A549 (cell line): ENCODE measurements at regions not wholly inside any gene's neighbourhood (a gene's known extent, or its start where the extent isn't known, plus 50 kb on each side); places are given as distances from the start of the nearest gene placed in this dataset.

ENCODE experiments used
- ATAC-seq, 2 experiments: fragments of 200-7000 bp in 1 of 2; fragments of >200 bp in 1 of 2; cut with Nextera tagmentation in 1 of 2; cut with Tn5 transposase in 1 of 2; 3 replicates each; pipeline versions ENCODE4 v1.8.0 to v1.9.1; 2018 to 2020; ENCODE audit warnings: mild to moderate bottlenecking in 1 of 2, moderate library complexity in 1 of 2
- CTCF ChIA-PET: fragments of 300-600 bp; sonication (Branson Sonifier 250); formaldehyde crosslinking; extraction: SDS; loops from one replicate; lab custom pipeline; 2021; ENCODE audit warnings: antibody characterized with exemption, inconsistent platforms; lab: Yijun Ruan, JAX
- POLR2A ChIA-PET: fragments of 350-600 bp; formaldehyde crosslinking; extraction: SDS; loops from one replicate; lab custom pipeline; 2021; ENCODE audit warnings: antibody characterized with exemption, inconsistent platforms; lab: Yijun Ruan, JAX
- DNase-seq, 2 experiments: peaks; one replicate each; pipeline versions ENCODE4 v3.0.0 to v3.0.0-alpha.2; 2011 to 2016; ENCODE audit warnings: low read depth in 1 of 2, low spot score in 1 of 2
- FAIRE-seq: peaks from 2 replicates; lab custom pipeline; 2011; peaks lifted over from hg19 to GRCh38; lab: Jason Lieb, UNC
- H3K27ac ChIP-seq, 2 experiments: fragments of >200 bp; sonication (Bioruptor Twin); formaldehyde crosslinking; 3 replicates each; pipeline ENCODE4 v1.5.1; 2016 to 2017
- H3K4me1 ChIP-seq: fragments of >200 bp; sonication (Bioruptor Twin); formaldehyde crosslinking; 3 replicates; pipeline ENCODE4 v1.6.1; 2016
- H3K4me2 ChIP-seq: fragments of >200 bp; sonication (Bioruptor Twin); formaldehyde crosslinking; 3 replicates; pipeline ENCODE4 v1.6.1; 2016
- H3K4me3 ChIP-seq: fragments of >200 bp; sonication (Bioruptor Twin); formaldehyde crosslinking; 3 replicates; pipeline ENCODE4 v1.5.1; 2016
- H3K9me3 ChIP-seq: fragments of >200 bp; sonication (Bioruptor Twin); formaldehyde crosslinking; 3 replicates; pipeline ENCODE4 v1.6.1; 2016
- CBX2 ChIP-seq: fragments of 200-600 bp; sonication (generic); IDR thresholded peaks from 2 replicates; pipeline ENCODE4 v1.6.1; 2016; ENCODE audit warnings: low read depth, mild to moderate bottlenecking, borderline replicate concordance
- CEBPB ChIP-seq, 2 experiments: fragments of >200 bp in 1 of 2; sonication (Bioruptor Twin) in 1 of 2; formaldehyde crosslinking in 1 of 2; IDR thresholded peaks; 2 replicates each; pipeline ENCODE4 v1.6.1; 2012 to 2016
- CHD2 ChIP-seq: fragments of 150-350 bp; IDR thresholded peaks from 2 replicates; pipeline ENCODE4 v1.6.1; 2014; ENCODE audit warnings: low read length; ENCODE audit not compliant: partially characterized antibody
- E2F6 ChIP-seq: IDR thresholded peaks from 2 replicates; pipeline ENCODE4 v1.6.1; 2012; ENCODE audit warnings: low read depth, borderline replicate concordance
- EHF ChIP-seq: fragments of 250-450 bp; sonication (Bioruptor Pico); IDR thresholded peaks from 2 replicates; pipeline ENCODE4 v1.5.0; 2020; ENCODE audit warnings: mild to moderate bottlenecking
- EHMT2 ChIP-seq: fragments of 200-600 bp; sonication (generic); IDR thresholded peaks from 2 replicates; pipeline ENCODE4 v1.6.1; 2016; ENCODE audit warnings: antibody characterized with exemption, low read depth, mild to moderate bottlenecking, moderate library complexity
- FOSB ChIP-seq: fragments of 250-450 bp; sonication (Bioruptor Pico); IDR thresholded peaks from 2 replicates; pipeline ENCODE4 v1.5.0; 2020; ENCODE audit warnings: mild to moderate bottlenecking, moderate library complexity
- GATA3 ChIP-seq: IDR thresholded peaks from 2 replicates; pipeline ENCODE4 v1.6.1; 2012; ENCODE audit warnings: borderline replicate concordance
- HDAC2 ChIP-seq: fragments of 200-600 bp; sonication (generic); IDR thresholded peaks from 2 replicates; pipeline ENCODE4 v1.6.1; 2016
- HOXA7 ChIP-seq: fragments of 250-450 bp; sonication (Bioruptor Pico); IDR thresholded peaks from 2 replicates; pipeline ENCODE4 v1.5.0; 2020; ENCODE audit warnings: mild to moderate bottlenecking, moderate library complexity
- JUNB ChIP-seq: fragments of >200 bp; sonication (Bioruptor Twin); formaldehyde crosslinking; IDR thresholded peaks from 2 replicates; pipeline ENCODE4 v1.6.1; 2016
- KDM1A ChIP-seq: fragments of 200-600 bp; sonication (generic); IDR thresholded peaks from 2 replicates; pipeline ENCODE4 v1.6.1; 2016; ENCODE audit warnings: low read depth, mild to moderate bottlenecking
- KDM5A ChIP-seq: fragments of 200-600 bp; sonication (generic); IDR thresholded peaks from 2 replicates; pipeline ENCODE4 v1.6.1; 2016; ENCODE audit warnings: antibody characterized with exemption, mild to moderate bottlenecking
- MAFK ChIP-seq: fragments of 450-650 bp; IDR thresholded peaks from 2 replicates; pipeline ENCODE4 v1.6.1; 2014; ENCODE audit not compliant: partially characterized antibody
- MYC ChIP-seq: IDR thresholded peaks from 2 replicates; pipeline ENCODE4 v1.6.1; 2012; ENCODE audit warnings: mild to moderate bottlenecking, inconsistent platforms, low read length, improper control_type of control experiment, borderline replicate concordance
- NR3C1 ChIP-seq: fragments of >200 bp; sonication (Bioruptor Twin); formaldehyde crosslinking; IDR thresholded peaks from 3 replicates; pipeline ENCODE4 v1.6.1; 2017
- POLR2AphosphoS2 ChIP-seq: conservative IDR thresholded peaks from 2 replicates; pipeline ENCODE4 v1.6.1; 2012; ENCODE audit warnings: low read length, improper control_type of control experiment, inconsistent platforms
- RCOR1 ChIP-seq: fragments of 150-350 bp; IDR thresholded peaks from 2 replicates; pipeline ENCODE4 v1.6.1; 2014; ENCODE audit warnings: antibody characterized with exemption, low read length, low read depth
- RFX5 ChIP-seq: fragments of 450-650 bp; IDR thresholded peaks from 2 replicates; pipeline ENCODE4 v1.7.1; 2014; ENCODE audit warnings: antibody characterized with exemption, mild to moderate bottlenecking, moderate library complexity
- RNF2 ChIP-seq: fragments of 200-600 bp; sonication (generic); IDR thresholded peaks from 2 replicates; pipeline ENCODE4 v1.6.1; 2016; ENCODE audit warnings: low read depth, mild to moderate bottlenecking, antibody characterized with exemption, moderate library complexity, borderline replicate concordance
- USF2 ChIP-seq: fragments of 450-650 bp; IDR thresholded peaks from 2 replicates; pipeline ENCODE4 v1.6.1; 2014; ENCODE audit warnings: antibody characterized with exemption
- ZFP36 ChIP-seq: fragments of 450-650 bp; IDR thresholded peaks from 2 replicates; pipeline ENCODE4 v1.6.1; 2014; ENCODE audit warnings: borderline replicate concordance; ENCODE audit not compliant: partially characterized antibody
- WGBS: methylation state at CpG from one replicate; pipeline ENCODE4 v1.1.6; 2017; ENCODE audit errors: missing lambda C conversion rate; 5-methylcytosine and 5-hydroxymethylcytosine counted together
- TF ChIP-seq, protein P1 (sequence below): IDR thresholded peaks from 2 replicates; pipeline ENCODE4 v1.6.1; 2012

DNA sequence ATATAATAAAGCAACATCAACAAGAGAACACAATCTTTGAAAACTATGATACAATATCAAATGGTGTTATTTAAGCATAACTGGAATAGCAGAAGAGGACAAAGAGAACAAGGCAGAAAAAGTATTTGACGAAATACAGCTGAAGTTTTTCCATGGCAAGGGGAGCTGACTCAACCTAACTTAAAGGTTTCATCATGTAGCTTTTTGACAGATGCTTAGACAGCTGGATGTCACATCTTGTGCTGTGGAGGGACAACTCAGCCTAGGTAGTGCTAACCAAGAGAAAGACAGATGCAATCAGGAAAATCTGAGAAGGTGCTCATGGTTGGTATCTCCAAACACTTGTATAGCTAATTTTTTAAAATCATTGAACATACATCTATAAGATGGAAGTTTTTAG lies 208.2 kb downstream of the TFEC start:
- FAIRE-seq: no peak
- Histone ChIP-seq H3K4me3 (no peak overlapping the region), H3K9me3 (no peaks in the 10 kb centered on the region), H3K27ac (no peak overlapping the region), H3K4me2 (no peak overlapping the region), H3K4me1 (no peaks in the 10 kb centered on the region)
- ATAC-seq: no peak
- ChIA-PET CTCF (interaction anchor here (1.2 kb wide), 1 partner anchor 10 kb away, joined by 3 read pairs; no protein-coding TSS in a partner anchor), POLR2A (no interaction called here)
- WGBS: 0% methylated on average over 1 of the region's 1 CpG
- no peak for DNase-seq
- TF ChIP-seq KDM5A (no peak), HOXA7 (CRISPR knock-in tag) (no peak)

DNA sequence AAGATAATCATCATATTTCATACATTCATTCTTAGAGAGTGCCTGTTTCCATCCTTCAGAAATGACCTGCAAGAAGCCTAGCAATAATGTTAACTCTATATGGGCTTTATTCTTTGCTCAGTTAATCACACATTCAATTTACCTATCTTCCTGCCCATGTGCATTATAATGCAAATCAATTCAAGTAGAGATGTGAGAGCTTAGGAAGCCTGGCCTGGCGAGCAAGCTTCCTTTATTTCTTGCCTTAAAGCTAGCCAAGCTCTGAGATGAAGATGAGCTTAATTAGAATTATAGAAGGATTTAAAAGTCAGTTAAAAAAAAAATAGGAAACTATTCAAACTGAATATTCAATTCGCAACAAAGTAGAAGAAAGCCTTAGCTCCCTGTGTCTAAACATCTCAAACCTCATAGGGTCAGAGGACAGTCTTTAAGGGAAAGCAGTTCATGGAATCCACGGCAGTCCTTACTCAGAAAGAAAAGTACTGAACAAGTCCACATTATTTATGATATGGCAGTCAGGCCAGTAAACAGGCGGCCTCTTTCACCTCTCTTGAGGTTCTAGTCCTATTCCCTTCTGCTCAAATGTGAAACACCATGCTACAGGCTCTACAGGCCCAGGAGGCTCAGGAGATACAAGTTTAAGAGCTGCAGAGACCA lies 214.1 kb downstream of the TFEC start:
- ATAC-seq: no peak
- no peak for FAIRE-seq
- Histone ChIP-seq H3K27ac (no peak overlapping the region), H3K4me1 (no peaks in the 10 kb centered on the region), H3K9me3 (no peaks in the 10 kb centered on the region), H3K4me2 (no peak overlapping the region), H3K4me3 (no peak overlapping the region)
- TF ChIP-seq GATA3: no peak
- ChIA-PET POLR2A (no interaction called here), CTCF (no interaction called here)
- 13% methylated on average over 4 of the region's 4 CpGs for WGBS
- DNase-seq: no peak

DNA sequence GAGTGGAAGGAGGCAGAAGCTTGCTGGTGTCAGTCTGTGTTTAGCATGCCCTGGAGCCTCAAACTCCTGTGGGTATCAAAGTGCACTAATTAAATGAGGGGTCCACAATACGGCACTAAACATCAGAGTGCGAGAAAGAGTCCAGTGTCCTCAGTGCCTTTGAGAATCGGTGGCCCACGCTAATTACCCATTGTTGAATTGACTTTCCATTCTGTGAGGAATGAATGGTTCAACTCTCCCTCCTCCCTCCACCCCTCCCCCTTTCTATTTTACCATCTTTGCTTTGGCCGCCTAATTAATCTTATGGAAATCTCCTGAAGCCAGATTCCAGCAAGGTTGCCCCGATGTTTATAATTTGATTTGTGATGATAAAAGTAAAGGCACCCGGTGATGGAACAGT lies 217.8 kb downstream of the TFEC start:
- ATAC-seq (no peak), DNase-seq (no peak), FAIRE-seq (no peak)
- ChIA-PET CTCF (interaction anchor here (1.2 kb wide), 1 partner anchor 10 kb away, joined by 3 read pairs; no protein-coding TSS in a partner anchor), POLR2A (no interaction called here)
- no peak overlapping the region for H3K27ac ChIP-seq
- H3K4me2 ChIP-seq: no peak overlapping the region
- no peaks in the 10 kb centered on the region for H3K4me1 ChIP-seq
- H3K9me3 ChIP-seq: no peaks in the 10 kb centered on the region
- WGBS: 68% methylated on average over 7 of the region's 7 CpGs
- TF ChIP-seq HOXA7 (CRISPR knock-in tag): no peak
- no peak for TF ChIP-seq RFX5
- no peak for TF ChIP-seq FOSB (CRISPR knock-in tag)
- TF ChIP-seq RCOR1: no peak
- TF ChIP-seq NR3C1: no peak
- no peak for TF ChIP-seq JUNB
- no peak for TF ChIP-seq KDM1A
- TF ChIP-seq HDAC2: no peak
- no peak for TF ChIP-seq EHMT2
- TF ChIP-seq CBX2: no peak
- TF ChIP-seq USF2: no peak
- TF ChIP-seq RNF2: no peak
- no peak for TF ChIP-seq MAFK
- H3K4me3 ChIP-seq: no peak overlapping the region

- FAIRE-seq: no peak
- CTCF ChIA-PET: no interaction called here
- ATAC-seq: no peak
Observed at GRCh38 chr7:115805458-115805857, 225.1 kb downstream of the TFEC start.

More at GRCh38 chr7:115805458-115805857, 225.1 kb downstream of the TFEC start:
- no peak for TF ChIP-seq CHD2
- no peak for TF ChIP-seq POLR2AphosphoS2
- no peak for TF ChIP-seq ZFP36
- TF ChIP-seq MYC: no peak
- TF ChIP-seq E2F6: no peak
- TF ChIP-seq, protein P1, sequence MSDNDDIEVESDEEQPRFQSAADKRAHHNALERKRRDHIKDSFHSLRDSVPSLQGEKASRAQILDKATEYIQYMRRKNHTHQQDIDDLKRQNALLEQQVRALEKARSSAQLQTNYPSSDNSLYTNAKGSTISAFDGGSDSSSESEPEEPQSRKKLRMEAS: no peak
- TF ChIP-seq CEBPB (IDR thresholded peaks at IDR 0.05): no peak
- no peak for TF ChIP-seq JUNB
- no peak for TF ChIP-seq EHF
- 36% methylated on average over 8 of the region's 8 CpGs for WGBS
- Histone ChIP-seq H3K27ac (no peak overlapping the region), H3K4me3 (no peak overlapping the region), H3K4me1 (no peaks in the 10 kb centered on the region), H3K4me2 (no peak overlapping the region), H3K9me3 (no peaks in the 10 kb centered on the region)
- no peak for DNase-seq
- POLR2A ChIA-PET: no interaction called here
